ENCODE measurements at regions not wholly inside any gene's neighbourhood (a gene's known extent, or its start where the extent isn't known, plus 50 kb on each side); places are given as distances from the start of the nearest gene placed in this dataset.

DNA sequence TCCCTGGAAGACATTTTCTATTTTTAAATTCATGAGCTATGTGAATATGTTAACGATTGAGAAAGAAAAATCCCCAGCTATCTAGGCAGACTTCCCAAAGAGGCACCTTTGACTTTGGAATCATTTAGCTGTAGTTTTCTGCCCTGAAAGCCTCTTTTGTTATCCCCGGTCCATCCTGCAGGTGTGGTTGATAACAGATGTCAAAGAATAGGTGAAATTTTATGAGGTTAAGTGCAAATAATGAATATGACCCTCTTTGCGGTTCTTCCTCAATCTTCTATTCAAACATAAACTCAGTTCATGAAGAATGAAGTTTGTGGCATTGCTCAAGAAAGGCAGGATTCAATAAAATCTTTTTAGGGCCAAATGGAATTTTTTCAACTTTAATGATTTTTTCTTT, 51.6 kb upstream of the ATP8B1 start:
- Histone ChIP-seq H3K4me3 (no peak overlapping the region), H3K36me3 (replicated peaks in 1 of 2) (no peaks in the 10 kb centered on the region), H3K9me3 (replicated peaks in 1 of 3) (no peaks in the 10 kb centered on the region), H3K27me3 (no peaks in the 10 kb centered on the region), H3K27ac (no peak overlapping the region), H3K4me1 (replicated peaks in 1 of 2) (no peaks in the 10 kb centered on the region)
- TF ChIP-seq POLR2A (IDR thresholded peaks at IDR 0.05), result no peak
- TF ChIP-seq, protein P1, sequence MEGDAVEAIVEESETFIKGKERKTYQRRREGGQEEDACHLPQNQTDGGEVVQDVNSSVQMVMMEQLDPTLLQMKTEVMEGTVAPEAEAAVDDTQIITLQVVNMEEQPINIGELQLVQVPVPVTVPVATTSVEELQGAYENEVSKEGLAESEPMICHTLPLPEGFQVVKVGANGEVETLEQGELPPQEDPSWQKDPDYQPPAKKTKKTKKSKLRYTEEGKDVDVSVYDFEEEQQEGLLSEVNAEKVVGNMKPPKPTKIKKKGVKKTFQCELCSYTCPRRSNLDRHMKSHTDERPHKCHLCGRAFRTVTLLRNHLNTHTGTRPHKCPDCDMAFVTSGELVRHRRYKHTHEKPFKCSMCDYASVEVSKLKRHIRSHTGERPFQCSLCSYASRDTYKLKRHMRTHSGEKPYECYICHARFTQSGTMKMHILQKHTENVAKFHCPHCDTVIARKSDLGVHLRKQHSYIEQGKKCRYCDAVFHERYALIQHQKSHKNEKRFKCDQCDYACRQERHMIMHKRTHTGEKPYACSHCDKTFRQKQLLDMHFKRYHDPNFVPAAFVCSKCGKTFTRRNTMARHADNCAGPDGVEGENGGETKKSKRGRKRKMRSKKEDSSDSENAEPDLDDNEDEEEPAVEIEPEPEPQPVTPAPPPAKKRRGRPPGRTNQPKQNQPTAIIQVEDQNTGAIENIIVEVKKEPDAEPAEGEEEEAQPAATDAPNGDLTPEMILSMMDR (IDR thresholded peaks at IDR 0.05), result no peak
- no peak for DNase-seq
- intact Hi-C loops (cut with DNase I), result no loop called here
- 63 to 77% (median 73%) methylated on average over 3 of the region's 3 CpGs for WGBS, 4 donors

GRCh38 chr18:57853864-57854263, 50.7 kb upstream of the ATP8B1 start:
- 88 to 94% (median 91%) methylated on average over 2 of the region's 2 CpGs for WGBS, 4 donors
- intact Hi-C loops (cut with DNase I), result no loop called here

GRCh38 chr18:57853133-57853532, 50.0 kb upstream of the ATP8B1 start:
- Histone ChIP-seq H3K27ac (no peak overlapping the region), H3K36me3 (replicated peaks in 1 of 2) (no peaks in the 10 kb centered on the region), H3K4me1 (replicated peaks in 1 of 2) (no peaks in the 10 kb centered on the region), H3K27me3 (no peaks in the 10 kb centered on the region), H3K9me3 (replicated peaks in 1 of 3) (no peaks in the 10 kb centered on the region), H3K4me3 (no peak overlapping the region)
- intact Hi-C loops (cut with DNase I), result no loop called here
- TF ChIP-seq, protein P1 (IDR thresholded peaks at IDR 0.05), result no peak
- TF ChIP-seq POLR2A (IDR thresholded peaks at IDR 0.05), result no peak
- WGBS, 4 donors, result 71 to 82% (median 80%) methylated on average over 3 of the region's 3 CpGs
- DNase-seq, result no peak

More at GRCh38 chr18:57853864-57854263, 50.7 kb upstream of the ATP8B1 start:
- no peak for DNase-seq
- H3K27ac ChIP-seq, result no peak overlapping the region
- no peaks in the 10 kb centered on the region for H3K9me3 ChIP-seq (replicated peaks in 1 of 3)
- TF ChIP-seq POLR2A (IDR thresholded peaks at IDR 0.05), result no peak
- TF ChIP-seq, protein P1 (IDR thresholded peaks at IDR 0.05), result no peak
- H3K4me3 ChIP-seq, result no peak overlapping the region
- no peaks in the 10 kb centered on the region for H3K4me1 ChIP-seq (replicated peaks in 1 of 2)
- H3K36me3 ChIP-seq (replicated peaks in 1 of 2), result no peaks in the 10 kb centered on the region
- no peaks in the 10 kb centered on the region for H3K27me3 ChIP-seq
